GM12875 (cell line): ENCODE measurements at regions not wholly inside any gene's neighbourhood (a gene's known extent, or its start where the extent isn't known, plus 50 kb on each side); places are given as distances from the start of the nearest gene placed in this dataset.

Experiments
- H3K4me3 ChIP-seq: one replicate; pipeline ENCODE4 v1.5.1; 2011; ENCODE audit warnings: low read depth, low read length, control low read depth
- TF ChIP-seq, protein P1 (sequence below): IDR thresholded peaks from 2 replicates; pipeline ENCODE4 v1.5.1; 2011; ENCODE audit warnings: low read depth, mild to moderate bottlenecking, control low read depth, inconsistent platforms, low read length, moderate library complexity, borderline replicate concordance; ENCODE audit not compliant: insufficient read depth

DNA sequence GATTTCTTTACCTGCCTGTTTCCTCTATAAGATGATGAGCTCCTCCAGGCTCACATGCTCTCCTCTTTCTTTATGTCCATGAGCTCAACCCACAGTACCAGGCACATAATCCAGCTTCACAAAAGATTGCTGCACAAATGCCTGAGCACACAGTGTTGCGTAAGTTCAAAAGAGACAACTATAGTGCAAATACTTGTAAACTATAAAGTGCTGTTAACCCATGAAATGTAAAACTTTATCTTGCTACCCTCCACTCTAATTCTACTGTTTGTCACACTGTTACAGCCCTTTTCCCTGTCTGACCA lies 101.0 kb upstream of the LPP start:
- TF ChIP-seq, protein P1, sequence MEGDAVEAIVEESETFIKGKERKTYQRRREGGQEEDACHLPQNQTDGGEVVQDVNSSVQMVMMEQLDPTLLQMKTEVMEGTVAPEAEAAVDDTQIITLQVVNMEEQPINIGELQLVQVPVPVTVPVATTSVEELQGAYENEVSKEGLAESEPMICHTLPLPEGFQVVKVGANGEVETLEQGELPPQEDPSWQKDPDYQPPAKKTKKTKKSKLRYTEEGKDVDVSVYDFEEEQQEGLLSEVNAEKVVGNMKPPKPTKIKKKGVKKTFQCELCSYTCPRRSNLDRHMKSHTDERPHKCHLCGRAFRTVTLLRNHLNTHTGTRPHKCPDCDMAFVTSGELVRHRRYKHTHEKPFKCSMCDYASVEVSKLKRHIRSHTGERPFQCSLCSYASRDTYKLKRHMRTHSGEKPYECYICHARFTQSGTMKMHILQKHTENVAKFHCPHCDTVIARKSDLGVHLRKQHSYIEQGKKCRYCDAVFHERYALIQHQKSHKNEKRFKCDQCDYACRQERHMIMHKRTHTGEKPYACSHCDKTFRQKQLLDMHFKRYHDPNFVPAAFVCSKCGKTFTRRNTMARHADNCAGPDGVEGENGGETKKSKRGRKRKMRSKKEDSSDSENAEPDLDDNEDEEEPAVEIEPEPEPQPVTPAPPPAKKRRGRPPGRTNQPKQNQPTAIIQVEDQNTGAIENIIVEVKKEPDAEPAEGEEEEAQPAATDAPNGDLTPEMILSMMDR: no peak

DNA sequence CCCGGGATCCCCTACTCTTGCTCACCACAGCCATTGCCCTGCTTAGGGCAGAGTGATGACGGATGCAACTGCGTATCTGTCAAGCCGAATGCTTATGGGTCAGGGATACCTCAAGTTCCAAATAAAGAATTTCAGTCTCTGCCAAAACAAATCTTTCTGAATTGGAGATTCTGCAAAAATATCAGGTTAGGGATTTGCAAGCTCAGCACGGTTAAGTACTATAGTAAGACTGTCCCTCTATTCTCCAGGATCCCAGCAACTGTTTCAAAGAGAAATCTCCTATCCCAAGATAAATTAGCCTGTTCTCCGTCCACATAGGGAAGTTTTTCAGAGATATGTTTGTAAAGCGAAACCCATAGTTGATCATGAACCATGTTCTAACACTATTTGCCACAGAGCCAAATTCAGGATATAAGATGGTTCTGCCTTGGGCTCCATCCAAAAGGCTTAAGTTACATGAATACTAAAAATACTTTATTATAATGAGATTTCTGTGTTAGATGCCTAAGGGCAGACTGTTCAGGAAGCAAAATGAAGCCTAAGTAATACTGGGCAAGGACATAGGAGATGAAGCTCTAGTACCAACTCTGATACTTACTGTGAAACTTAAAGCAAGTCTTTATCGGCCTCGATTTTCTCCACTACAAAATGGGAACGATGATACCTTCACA lies 100.1 kb upstream of the LPP start:
- H3K4me3 ChIP-seq: no peak overlapping the region
- TF ChIP-seq, protein P1: no peak

More for the DNA sequence above, 101.0 kb upstream of the LPP start:
- H3K4me3 ChIP-seq: no peak overlapping the region

DNA sequence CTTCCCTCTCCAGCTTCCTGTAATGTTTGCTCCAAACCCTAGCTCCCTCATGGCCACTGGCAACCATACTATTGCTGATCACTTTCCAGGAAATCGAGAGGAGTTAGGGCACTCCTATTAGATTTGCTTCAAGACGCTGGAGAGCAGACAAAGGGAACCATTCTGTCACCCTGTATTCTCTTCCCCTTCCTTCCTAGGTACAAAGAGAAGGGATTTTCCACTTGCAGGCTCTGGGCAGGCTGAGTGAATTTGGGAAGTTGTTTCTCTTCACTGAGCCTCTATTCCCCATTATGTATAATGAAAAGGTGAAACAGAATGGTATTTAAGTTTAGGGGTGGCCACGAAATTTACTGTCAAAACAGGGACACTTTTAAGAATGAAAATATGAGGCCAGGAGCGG lies 99.4 kb upstream of the LPP start:
- TF ChIP-seq, protein P1: no peak
- H3K4me3 ChIP-seq: no peak overlapping the region

DNA sequence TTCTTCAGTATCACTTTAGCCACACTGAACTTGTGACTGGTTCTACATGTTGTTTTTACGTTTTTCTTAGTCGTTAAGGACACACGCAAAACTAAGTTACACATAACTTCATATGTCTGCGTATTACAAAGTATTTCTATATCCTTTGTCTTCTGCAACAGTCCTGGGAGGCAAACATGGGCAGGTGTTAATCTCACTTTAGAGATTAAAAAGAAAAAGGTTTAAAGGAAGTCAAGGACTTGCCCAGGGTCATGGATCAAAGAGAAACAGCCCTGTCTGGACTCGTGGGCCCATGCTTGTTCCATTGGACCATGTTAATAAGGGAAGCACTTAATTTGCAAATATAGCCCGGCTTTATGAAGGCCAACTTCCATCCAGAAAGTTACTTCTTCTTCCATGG lies 98.6 kb upstream of the LPP start:
- no peak overlapping the region for H3K4me3 ChIP-seq
- TF ChIP-seq, protein P1: no peak

DNA sequence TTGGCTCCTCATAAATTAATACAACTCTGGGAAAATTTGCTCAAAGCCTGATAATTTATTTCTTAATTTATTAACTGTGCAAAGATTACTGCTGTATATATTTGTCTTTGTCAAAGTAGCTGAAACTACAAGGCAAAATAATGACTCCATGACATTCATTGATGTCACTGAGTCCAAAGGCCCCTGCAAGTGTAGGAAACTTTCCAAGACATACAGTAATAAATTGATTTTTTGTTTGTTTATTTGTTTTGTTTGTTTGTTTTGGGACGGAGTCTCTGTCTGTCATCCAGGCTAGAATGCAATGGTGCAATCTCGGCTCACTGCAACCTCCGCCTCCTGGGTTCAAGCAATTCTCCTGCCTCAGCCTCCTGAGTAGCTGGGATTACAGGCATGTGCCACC lies 96.8 kb upstream of the LPP start:
- no peak overlapping the region for H3K4me3 ChIP-seq
- TF ChIP-seq, protein P1: no peak

DNA sequence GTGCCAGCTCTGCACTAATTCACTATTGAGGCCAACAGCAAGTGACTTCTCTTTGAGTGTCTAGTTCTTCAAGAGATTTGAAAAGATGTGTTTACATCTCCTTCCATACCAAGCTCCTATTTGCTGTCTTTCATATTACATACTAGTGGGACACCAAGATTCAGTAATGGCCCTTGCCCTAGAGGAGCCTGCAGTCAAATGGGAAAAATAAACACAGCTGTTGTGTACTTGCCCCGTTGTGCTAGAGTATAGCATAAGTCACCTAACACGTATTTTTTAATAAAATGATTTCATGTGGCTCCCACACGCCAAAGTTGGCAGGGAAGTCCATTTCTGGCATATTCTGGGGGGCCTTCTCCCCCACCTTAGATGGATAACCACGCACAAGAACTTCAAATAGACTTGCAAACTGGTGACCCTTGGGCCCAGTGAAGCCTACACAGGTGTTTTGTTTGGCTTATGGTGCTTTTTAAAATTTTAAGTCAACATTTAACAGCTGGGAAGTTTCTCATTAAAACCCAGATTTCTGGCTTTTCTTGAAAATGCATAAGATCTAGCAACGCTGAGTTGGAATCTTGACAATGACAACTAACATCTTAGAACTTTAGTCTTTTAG lies 95.3 kb upstream of the LPP start:
- TF ChIP-seq, protein P1: no peak
- no peak overlapping the region for H3K4me3 ChIP-seq

DNA sequence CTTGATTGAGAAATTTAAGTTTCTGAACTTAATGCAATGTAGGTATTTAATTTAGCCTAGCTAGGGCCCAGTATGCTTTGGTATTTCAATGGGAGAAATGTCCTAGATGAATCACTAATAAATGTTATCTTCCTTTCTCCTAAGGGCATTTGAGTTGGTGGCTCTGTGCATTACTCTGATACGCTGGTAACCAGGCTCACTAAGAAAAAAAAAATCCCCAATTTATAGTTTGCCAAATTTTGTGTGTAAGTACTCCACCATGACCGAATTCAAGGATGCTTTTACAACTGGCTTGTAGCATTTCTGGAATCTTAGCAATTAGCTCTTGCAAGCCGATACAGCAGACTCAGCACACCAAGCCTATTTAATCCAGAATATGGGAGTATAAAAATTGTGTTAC lies 94.6 kb upstream of the LPP start:
- no peak overlapping the region for H3K4me3 ChIP-seq
- TF ChIP-seq, protein P1: no peak
